ENCODE measurements at regions not wholly inside any gene's neighbourhood (a gene's known extent, or its start where the extent isn't known, plus 50 kb on each side); places are given as distances from the start of the nearest gene placed in this dataset.

DNA sequence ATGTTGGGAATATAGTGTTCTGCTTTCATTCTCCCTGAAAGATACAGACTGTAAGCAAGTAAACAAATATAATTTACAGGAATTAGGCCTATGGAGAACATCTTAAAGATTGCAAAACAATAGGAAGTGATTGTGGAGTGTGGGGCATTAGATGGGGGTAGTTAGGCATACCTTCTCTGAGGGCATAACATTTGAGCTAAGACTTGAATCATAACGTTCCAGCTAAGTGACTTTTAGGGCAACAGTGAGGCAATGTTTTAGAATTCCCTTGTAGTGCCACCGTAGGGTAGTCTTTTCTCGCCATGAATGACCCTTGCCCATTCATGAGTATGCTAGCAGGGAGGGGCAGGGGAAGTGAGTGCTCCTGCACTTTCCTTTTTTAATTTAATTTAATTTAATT, 173.3 kb downstream of the SPATA31D1 start:
- DNase-seq: no peak

- no peak for DNase-seq
These were observed 175.6 kb downstream of the SPATA31D1 start for GRCh38 chr9:82164159-82164558.

DNA sequence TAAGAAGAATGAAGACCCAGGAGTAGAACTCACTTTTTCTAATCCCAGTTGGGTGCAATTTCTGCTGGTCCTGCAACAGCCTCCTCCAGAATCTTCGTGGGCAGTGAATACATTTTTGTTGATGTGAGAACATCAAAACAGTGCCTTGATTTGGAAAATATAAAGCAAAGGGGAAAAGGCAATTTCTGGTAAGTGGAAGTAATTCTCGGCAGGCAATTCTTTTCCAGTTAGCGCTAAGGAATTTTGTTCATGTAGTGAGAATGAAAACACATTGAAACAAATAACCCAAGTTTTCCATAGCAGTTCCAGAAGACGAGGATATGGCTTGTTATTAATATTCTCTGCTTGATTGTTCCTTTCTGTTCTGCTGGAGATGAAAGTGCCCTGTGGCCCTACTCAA, 178.7 kb downstream of the SPATA31D1 start:
- DNase-seq: no peak

DNA sequence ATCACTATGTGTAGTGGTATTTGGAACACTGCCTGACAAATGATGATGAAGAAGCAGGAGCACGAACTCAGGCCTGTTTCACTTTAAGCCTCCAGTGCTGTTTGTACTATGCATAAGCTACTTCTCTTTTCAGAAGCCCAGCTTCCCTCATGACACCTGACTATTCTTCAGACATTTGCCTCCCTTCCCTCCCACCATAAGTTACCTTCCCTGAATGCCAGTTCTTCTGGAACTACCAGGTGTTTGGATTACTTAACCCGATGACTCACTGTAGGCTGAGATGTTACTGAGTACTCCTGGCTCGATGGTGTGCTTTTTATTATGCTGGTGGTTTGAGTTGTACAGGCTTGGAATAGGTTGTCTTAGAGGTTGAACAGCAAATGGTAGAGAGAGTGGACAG, 180.0 kb downstream of the SPATA31D1 start:
- no peak for DNase-seq

DNA sequence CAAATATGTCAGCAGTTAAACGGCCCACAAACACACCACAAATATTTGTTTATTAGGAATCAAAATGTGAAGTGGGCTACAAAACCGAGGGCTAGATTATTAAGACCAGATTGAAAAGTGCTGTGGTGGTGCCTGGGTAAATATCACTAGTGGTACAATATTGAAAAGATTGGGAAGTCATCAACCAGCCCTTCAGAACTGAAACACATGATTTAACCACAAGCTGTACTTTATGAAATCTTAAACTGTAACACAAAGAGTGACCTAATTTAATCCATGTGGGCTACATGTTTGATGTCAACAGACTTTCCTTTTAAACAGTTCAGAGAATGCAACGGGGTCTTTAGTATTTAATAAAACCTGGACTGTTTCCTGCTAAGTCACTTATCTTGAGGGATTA, 182.3 kb downstream of the SPATA31D1 start:
- DNase-seq: no peak

- no peak for DNase-seq
These were observed 182.7 kb downstream of the SPATA31D1 start for GRCh38 chr9:82171271-82171670.

DNA sequence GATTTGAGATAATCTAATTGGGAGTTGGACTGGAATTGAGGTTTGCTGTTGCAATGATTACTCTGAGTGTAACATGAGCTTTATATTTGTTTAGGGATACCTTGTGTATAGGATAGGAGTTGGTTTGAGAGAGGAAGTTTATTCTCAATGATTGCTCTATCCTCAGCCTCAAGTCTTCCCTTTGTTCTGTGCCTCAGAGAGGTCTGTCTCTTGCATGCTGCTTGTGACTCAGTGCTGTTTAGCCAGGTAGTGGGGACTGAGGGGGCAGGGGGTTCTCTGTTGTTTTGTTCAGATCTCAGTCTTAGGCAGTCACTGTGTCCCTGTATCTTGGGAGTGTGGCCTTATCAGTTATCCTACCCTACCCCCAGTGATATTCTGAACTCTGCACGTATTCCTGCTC, 192.1 kb downstream of the SPATA31D1 start:
- no peak for DNase-seq

DNA sequence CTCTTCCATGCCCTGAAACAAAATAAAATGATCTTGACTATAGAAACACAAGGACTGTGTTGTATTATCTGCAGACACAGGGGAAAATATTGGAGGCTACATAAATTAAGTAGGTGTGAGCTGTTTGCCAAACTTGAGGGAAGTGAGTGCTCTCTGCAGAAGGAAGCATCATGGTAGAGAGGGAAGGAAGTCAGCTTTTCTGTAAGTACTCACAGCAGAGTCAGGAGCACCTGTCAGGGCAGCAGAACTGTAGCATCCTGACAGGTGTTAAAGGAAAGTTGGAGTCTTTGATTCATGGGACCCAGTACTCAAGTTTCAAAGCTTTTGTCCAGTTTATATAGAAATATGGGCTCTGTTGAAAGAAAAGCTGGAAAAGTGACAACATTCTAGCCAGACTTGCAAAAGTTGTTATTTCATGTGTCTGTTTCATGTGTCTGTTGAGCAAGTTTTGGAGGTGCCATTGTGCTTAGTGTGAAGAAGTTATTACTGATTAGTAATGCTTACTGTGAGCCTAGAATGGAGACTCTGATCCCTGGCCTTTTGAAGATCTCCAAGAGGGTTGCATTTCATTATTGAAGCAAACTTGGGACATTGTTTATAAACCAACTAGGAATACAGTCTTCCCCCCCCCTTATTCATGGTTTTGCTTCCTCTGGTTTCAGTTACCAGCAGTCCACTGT, 194.7 kb downstream of the SPATA31D1 start:
- no peak for DNase-seq

- no peak for DNase-seq
These were observed 196.0 kb downstream of the SPATA31D1 start for GRCh38 chr9:82184524-82184923.

- no peak for DNase-seq
These were observed 200.2 kb downstream of the SPATA31D1 start for GRCh38 chr9:82188817-82189216.

DNA sequence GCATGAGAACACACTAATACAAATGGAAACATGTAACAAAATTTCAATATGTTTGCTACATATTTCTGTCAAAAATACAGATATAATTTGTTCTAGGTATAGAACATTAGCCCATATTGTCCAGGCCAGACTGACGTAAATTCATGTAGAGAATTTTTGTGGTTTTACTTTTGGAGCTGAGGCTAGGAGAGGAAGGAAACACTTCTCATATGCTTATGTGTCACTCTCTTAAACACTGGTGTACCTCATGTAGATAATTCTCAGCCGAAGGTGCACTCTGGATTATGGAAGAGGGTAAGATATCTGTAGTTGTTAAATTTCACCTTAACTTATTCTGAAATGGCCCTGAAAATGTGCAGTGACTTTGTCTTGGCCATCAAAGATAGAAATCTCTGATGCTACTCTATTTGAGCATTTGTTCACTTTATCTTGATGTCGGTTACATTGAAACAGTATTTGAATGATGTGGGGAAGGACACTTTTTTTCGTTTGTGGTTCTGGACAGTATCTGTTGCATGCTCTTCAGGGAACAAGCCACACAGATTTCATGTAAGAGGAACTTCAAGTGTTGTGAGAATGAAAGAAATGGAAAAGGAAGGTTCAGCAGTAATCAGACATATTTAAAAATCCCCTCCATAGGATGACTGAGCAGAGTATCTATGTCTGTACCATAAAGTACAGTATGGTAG, 202.7 kb downstream of the SPATA31D1 start:
- DNase-seq: no peak

- DNase-seq: no peak
These were observed 203.6 kb downstream of the SPATA31D1 start for GRCh38 chr9:82192211-82192610.

GRCh38 chr9:82196622-82197441, 208.3 kb downstream of the SPATA31D1 start:
- DNase-seq: no peak

GRCh38 chr9:82201196-82201595, 212.6 kb downstream of the SPATA31D1 start:
- DNase-seq: no peak

- DNase-seq: no peak
These were observed 214.2 kb downstream of the SPATA31D1 start for GRCh38 chr9:82202808-82203207.

DNA sequence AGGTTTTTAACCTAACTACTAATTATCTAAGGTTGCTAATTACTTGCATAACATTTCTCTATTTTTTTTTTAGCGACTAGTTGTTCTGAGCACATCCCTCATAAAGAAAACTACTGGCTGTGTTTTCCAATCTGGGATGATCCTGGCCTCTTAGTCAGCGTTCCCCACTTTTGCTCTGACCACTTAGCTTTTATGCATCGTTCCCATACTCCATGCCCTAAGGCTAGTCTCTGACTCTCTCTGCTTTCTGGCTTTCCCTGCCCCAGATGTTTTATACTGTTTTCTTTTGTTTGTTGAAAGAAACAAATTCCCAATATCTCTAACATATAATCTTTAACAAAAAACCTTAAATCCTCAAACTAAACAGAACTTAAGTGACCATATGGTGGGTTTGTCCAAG, 217.9 kb downstream of the SPATA31D1 start:
- DNase-seq: no peak

- DNase-seq: no peak
These were observed 218.4 kb downstream of the SPATA31D1 start for GRCh38 chr9:82206946-82207345.

DNA sequence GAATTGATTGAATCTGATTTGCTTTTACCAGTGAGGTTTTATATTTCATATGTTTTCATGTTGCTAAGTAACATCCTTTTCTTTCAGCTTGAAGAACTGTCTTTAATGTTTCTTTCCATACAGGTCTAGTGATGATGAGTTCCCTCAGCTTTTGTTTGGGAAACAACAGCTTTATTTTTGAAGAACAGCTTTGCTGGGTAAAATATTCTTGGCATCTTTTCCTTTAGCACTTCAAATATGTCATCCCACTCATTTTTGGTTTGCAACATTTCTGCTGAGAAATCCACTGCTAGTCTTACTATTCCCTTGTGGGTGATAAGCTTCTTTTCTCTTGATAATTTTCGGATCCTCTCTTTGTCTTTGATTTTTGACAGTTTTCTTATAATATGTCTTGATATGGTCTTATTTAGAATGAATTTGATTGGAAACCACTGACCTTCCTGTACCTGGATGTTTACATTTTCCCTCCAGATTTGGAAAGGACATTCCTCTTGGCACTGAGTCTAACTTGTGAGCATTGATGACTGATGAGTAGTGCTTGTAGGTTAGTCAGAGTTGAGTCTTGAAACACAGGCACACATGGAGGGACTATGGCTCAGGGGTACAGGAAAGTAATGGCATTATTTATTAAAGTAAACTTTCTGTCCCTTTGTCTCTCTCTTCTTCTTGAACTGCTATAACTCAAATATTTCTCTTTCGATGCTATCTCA, 220.3 kb downstream of the SPATA31D1 start:
- DNase-seq: no peak

DNA sequence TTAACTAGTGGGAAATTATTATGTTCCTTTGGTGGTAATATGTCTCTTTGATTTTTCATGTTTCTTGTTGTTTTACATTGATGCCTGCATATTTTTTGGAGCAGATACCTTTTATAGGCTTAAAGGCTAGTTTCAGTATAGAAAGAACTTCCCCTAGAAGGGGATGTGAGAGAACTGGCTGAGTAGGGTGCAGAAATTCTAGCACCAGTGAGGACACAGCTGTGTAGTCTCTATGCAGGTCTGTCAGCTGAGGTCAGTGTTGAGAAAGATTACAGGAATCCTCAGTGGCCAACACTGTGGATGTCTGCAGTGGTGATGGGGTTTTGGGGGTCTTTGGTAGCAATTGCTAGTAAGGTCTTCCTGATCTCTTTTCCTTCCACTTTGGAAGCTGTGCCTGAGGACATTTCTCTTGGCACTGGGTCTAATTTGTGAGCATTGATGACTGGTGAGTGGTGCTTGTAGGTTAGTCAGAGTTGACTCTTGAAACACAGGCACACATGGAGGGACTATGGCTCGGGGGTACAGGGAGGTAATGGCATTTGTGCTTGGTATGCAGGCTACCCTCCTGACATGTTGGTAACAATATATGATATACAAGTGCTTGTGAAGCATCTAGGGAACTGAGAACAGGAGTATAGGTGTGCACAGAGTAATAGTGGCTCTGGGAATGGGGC, 221.4 kb downstream of the SPATA31D1 start:
- DNase-seq: no peak

DNA sequence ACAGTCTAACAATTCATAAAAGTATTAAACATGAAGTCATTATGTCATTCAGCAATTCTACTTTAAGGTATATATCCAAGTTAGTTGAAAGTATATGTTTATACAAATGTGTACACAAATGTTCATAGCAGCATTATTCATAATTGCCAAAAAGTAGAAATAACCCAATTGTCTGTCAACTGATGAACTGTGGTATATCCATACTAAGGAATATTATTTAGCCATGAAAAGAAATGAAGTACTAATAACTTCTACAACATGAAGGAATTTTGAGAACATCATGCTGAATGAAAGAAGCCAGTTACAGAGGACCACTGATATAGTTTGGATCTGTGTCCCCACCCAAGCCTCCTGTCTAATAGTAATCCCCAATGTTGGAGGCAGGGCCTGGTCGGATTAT, 224.3 kb downstream of the SPATA31D1 start:
- DNase-seq: no peak

- no peak for DNase-seq
These were observed 227.9 kb downstream of the SPATA31D1 start for GRCh38 chr9:82216435-82216834.

GRCh38 chr9:82223442-82223841, 234.9 kb downstream of the SPATA31D1 start:
- no peak for DNase-seq

- no peak for DNase-seq
These were observed 242.8 kb downstream of the SPATA31D1 start for GRCh38 chr9:82231411-82231810.

Data from DMS 273 treated with DMSO at 0.1 percent for 48 hours (cell line).